ENCODE measurements at regions not wholly inside any gene's neighbourhood (a gene's known extent, or its start where the extent isn't known, plus 50 kb on each side); places are given as distances from the start of the nearest gene placed in this dataset.
"Not testable (repeated sequence)": the region's sequence is repeated elsewhere in the genome, so short reads cannot be mapped to it uniquely, and the experiment has no call there.

GRCh38 chr5:84986688-84987087 is 602.0 kb upstream of the EDIL3 start:
- Histone ChIP-seq H3K4me2 (ENCODE audit: low read length) (no peak overlapping the region), H3K9ac (ENCODE audit: low read length) (no peak overlapping the region), H3K9me2 (ENCODE audit: insufficient read depth, low read length) (peaks cover 3% of the 10 kb centered on the region), H3K79me2 (replicated peaks; ENCODE audit: insufficient read depth, low read length) (no peaks in the 10 kb centered on the region), H4K20me1 (ENCODE audit: insufficient read depth) (no peaks in the 10 kb centered on the region), H3K9me3 (ENCODE audit: low read length) (no peaks in the 10 kb centered on the region), H3K4me3 (ENCODE audit: low read length) (no peak overlapping the region), H3F3A (ENCODE audit: insufficient read depth, low read length, poor library complexity, severe bottlenecking) (no peaks in the 10 kb centered on the region), H3K27ac (ENCODE audit: low read length) (no peak overlapping the region), H3K27me3 (ENCODE audit: insufficient read depth, low read depth, low read length) (no peaks in the 10 kb centered on the region), H3K36me3 (ENCODE audit: insufficient read depth, low read length) (no peaks in the 10 kb centered on the region), H2AFZ (ENCODE audit: low read depth, low read length) (no peak overlapping the region)
- TF ChIP-seq TAF1 (IDR thresholded peaks at IDR 0.05; ENCODE audit: low read depth): no peak
- no peak for TF ChIP-seq SMC3 (conservative IDR thresholded peaks at IDR 0.05; ENCODE audit: poor library complexity)
- no peak for TF ChIP-seq EZH2 (IDR thresholded peaks at IDR 0.05; ENCODE audit: borderline replicate concordance, insufficient read depth, low read length, poor library complexity, severe bottlenecking)

GRCh38 chr5:85000671-85001070 is 616.0 kb upstream of the EDIL3 start:
- Histone ChIP-seq H3K4me3 (ENCODE audit: low read length) (no peak overlapping the region), H3K9ac (ENCODE audit: low read length) (no peak overlapping the region), H3K79me2 (replicated peaks; ENCODE audit: insufficient read depth, low read length) (no peaks in the 10 kb centered on the region), H3K9me2 (ENCODE audit: insufficient read depth, low read length) (no peaks in the 10 kb centered on the region), H3K36me3 (ENCODE audit: insufficient read depth, low read length) (no peaks in the 10 kb centered on the region), H3F3A (ENCODE audit: insufficient read depth, low read length, poor library complexity, severe bottlenecking) (no peaks in the 10 kb centered on the region), H3K27ac (ENCODE audit: low read length) (no peak overlapping the region), H3K9me3 (ENCODE audit: low read length) (no peaks in the 10 kb centered on the region), H2AFZ (ENCODE audit: low read depth, low read length) (no peak overlapping the region), H3K4me2 (ENCODE audit: low read length) (no peak overlapping the region), H3K27me3 (ENCODE audit: insufficient read depth, low read depth, low read length) (no peaks in the 10 kb centered on the region), H4K20me1 (ENCODE audit: insufficient read depth) (no peaks in the 10 kb centered on the region)
- TF ChIP-seq RAD21 (conservative IDR thresholded peaks at IDR 0.05) (no peak), TAF1 (IDR thresholded peaks at IDR 0.05; ENCODE audit: low read depth) (no peak), MXI1 (conservative IDR thresholded peaks at IDR 0.05; ENCODE audit: poor library complexity, severe bottlenecking) (no peak), SMC3 (conservative IDR thresholded peaks at IDR 0.05; ENCODE audit: poor library complexity) (no peak), POLR2AphosphoS5 (IDR thresholded peaks at IDR 0.05) (no peak), CTCF (IDR thresholded peaks at IDR 0.05; ENCODE audit: poor library complexity, severe bottlenecking) (no peak), EZH2 (IDR thresholded peaks at IDR 0.05; ENCODE audit: borderline replicate concordance, insufficient read depth, low read length, poor library complexity, severe bottlenecking) (no peak), EP300 (conservative IDR thresholded peaks at IDR 0.05; ENCODE audit: poor library complexity, severe bottlenecking) (no peak), REST (IDR thresholded peaks at IDR 0.05; ENCODE audit: borderline replicate concordance) (no peak)

- H3K4me2 ChIP-seq (ENCODE audit: low read length); H3F3A ChIP-seq (ENCODE audit: insufficient read depth, low read length, poor library complexity, severe bottlenecking); H3K4me3 ChIP-seq (ENCODE audit: low read length); H3K27me3 ChIP-seq (ENCODE audit: insufficient read depth, low read depth, low read length); H3K9ac ChIP-seq (ENCODE audit: low read length); H3K9me3 ChIP-seq (ENCODE audit: low read length); H4K20me1 ChIP-seq (ENCODE audit: insufficient read depth); H3K36me3 ChIP-seq (ENCODE audit: insufficient read depth, low read length); H3K79me2 ChIP-seq (replicated peaks; ENCODE audit: insufficient read depth, low read length); H2AFZ ChIP-seq (ENCODE audit: low read depth, low read length); H3K27ac ChIP-seq (ENCODE audit: low read length); H3K9me2 ChIP-seq (ENCODE audit: insufficient read depth, low read length): not testable (repeated sequence)
Observed at GRCh38 chr5:85002026-85002425, 617.3 kb upstream of the EDIL3 start.

Data from neural cell (in vitro differentiated cells).